ENCODE measurements at regions not wholly inside any gene's neighbourhood (a gene's known extent, or its start where the extent isn't known, plus 50 kb on each side); places are given as distances from the start of the nearest gene placed in this dataset.
"Not testable (repeated sequence)": the region's sequence is repeated elsewhere in the genome, so short reads cannot be mapped to it uniquely, and the experiment has no call there.

DNA sequence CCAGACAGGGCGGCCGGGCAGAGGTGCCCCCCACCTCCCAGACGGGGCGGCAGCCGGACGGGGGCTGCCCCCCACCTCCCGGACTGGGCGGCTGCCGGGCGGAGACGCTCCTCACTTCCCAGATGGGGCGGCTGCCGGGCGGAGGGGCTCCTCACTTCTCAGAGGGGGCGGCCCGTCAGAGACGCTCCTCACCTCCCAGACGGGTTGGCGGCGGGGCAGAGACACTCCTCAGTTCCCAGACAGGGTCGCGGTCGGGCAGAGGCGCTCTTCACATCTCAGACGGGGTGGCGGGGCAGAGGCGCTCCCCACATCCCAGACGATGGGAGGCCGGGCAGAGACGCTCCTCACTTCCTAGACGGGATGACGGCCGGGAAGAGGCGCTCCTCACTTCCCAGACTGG is 68.5 kb upstream of the GPC4 start:
- 100% methylated on average over 7 of the region's 34 CpGs for WGBS (ENCODE audit: insufficient coverage)
- H3K27ac Mint-ChIP-seq; H3K27ac ChIP-seq (ENCODE audit: low read depth in 1 of 2, low read length in 2 of 2); H3K9me3 ChIP-seq (replicated peaks in 1 of 2; ENCODE audit: control insufficient read depth in 1 of 2, insufficient read depth in 1 of 2, low read length in 2 of 2); DNase-seq; H3K36me3 Mint-ChIP-seq; H3K27me3 ChIP-seq (ENCODE audit: control insufficient read depth in 2 of 2, insufficient read depth in 2 of 2, low read length in 2 of 2); H3K4me3 ChIP-seq (replicated peaks in 1 of 3; ENCODE audit: low read depth in 2 of 3, low read length in 3 of 3); H3K36me3 ChIP-seq (replicated peaks in 1 of 2; ENCODE audit: control insufficient read depth in 1 of 2, insufficient read depth in 2 of 2, low read length in 2 of 2); H3K79me2 ChIP-seq (ENCODE audit: insufficient read depth, low read length); H3K27me3 Mint-ChIP-seq (ENCODE audit: low read depth in 3 of 3); H3K4me1 Mint-ChIP-seq; H3K4me1 ChIP-seq (ENCODE audit: control insufficient read depth in 1 of 2, insufficient read depth in 2 of 2, low read length in 2 of 2); H3K9ac ChIP-seq (ENCODE audit: insufficient read depth, low read length, poor library complexity, severe bottlenecking); H2AFZ ChIP-seq (ENCODE audit: insufficient read depth, low read depth, low read length, poor library complexity, severe bottlenecking); H3K4me2 ChIP-seq (replicated peaks; ENCODE audit: extremely low read depth, low read length, poor library complexity, severe bottlenecking); H4K20me1 ChIP-seq (ENCODE audit: insufficient read depth, low read length); H3K4me3 Mint-ChIP-seq; intact Hi-C loops (cut with micrococcal nuclease): not testable (repeated sequence)
- peaks cover 0 to 12% (median 6%) of the 10 kb centered on the region in 7 donors for H3K9me3 Mint-ChIP-seq

DNA sequence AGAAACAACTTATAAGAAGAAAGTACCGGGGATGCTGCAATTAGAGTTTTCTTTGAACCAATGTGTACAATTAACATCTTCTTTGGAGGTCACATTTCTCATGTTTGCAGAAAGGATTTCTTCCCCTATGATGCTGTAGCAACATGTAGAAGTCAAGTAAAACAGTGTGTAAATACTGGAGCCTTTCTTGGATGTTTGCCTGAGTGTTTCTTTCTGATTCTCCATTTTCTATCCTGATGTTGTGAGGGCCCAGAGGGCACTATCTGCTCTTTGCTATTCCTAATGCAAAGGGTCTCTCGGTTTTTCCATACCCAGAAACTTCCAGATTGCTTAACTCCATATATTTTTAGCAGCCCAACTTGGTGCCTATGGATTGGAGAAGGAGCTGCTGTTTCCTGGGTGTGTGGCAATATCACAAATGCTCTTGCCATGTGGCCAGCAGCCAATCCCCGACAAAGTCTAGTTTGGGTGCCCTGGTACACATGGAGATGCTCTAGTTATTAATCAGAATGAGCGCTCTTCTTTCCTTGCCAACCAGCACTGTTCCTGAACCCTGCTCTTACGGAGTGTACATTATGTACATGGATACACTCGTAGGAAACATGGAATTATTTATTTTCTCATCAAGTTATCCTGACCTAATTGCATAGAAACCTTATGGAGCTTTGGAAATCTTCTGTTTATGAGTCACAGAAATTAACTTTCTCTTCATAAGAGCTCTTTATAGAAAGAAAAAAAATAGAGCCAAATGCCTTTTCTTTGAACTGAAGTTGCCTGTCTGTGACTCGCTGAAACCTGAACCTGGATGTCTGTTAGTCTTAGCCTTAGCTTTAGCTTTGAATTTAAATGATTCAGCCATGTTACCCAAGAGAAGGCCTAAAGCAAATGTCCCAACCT is 67.0 kb upstream of the GPC4 start:
- H3K4me1 Mint-ChIP-seq: no peaks in the 10 kb centered on the region
- Histone ChIP-seq H3K4me1 (ENCODE audit: control insufficient read depth in 1 of 2, insufficient read depth in 2 of 2, low read length in 2 of 2) (no peaks in the 10 kb centered on the region), H3K27ac (ENCODE audit: low read depth in 1 of 2, low read length in 2 of 2) (no peak overlapping the region), H3K9ac (ENCODE audit: insufficient read depth, low read length, poor library complexity, severe bottlenecking) (no peak overlapping the region), H3K36me3 (replicated peaks in 1 of 2; ENCODE audit: control insufficient read depth in 1 of 2, insufficient read depth in 2 of 2, low read length in 2 of 2) (no peaks in the 10 kb centered on the region), H3K79me2 (ENCODE audit: insufficient read depth, low read length) (no peaks in the 10 kb centered on the region), H3K9me3 (replicated peaks in 1 of 2; ENCODE audit: control insufficient read depth in 1 of 2, insufficient read depth in 1 of 2, low read length in 2 of 2) (no peaks in the 10 kb centered on the region), H3K27me3 (ENCODE audit: control insufficient read depth in 2 of 2, insufficient read depth in 2 of 2, low read length in 2 of 2) (no peaks in the 10 kb centered on the region), H2AFZ (ENCODE audit: insufficient read depth, low read depth, low read length, poor library complexity, severe bottlenecking) (no peak overlapping the region), H3K4me3 (replicated peaks in 1 of 3; ENCODE audit: low read depth in 2 of 3, low read length in 3 of 3) (no peak overlapping the region), H3K4me2 (replicated peaks; ENCODE audit: extremely low read depth, low read length, poor library complexity, severe bottlenecking) (no peak overlapping the region), H4K20me1 (ENCODE audit: insufficient read depth, low read length) (no peaks in the 10 kb centered on the region)
- no peak for DNase-seq
- no peak overlapping the region for H3K27ac Mint-ChIP-seq
- no CpG with 5 or more reads among the region's 7 CpGs for whole genome bisulfite sequencing (ENCODE audit: insufficient coverage)
- H3K27me3 Mint-ChIP-seq (ENCODE audit: low read depth in 3 of 3): peaks cover 1 to 4% (median 2%) of the 10 kb centered on the region in 3 donors
- intact Hi-C loops (cut with micrococcal nuclease): no loop called here
- H3K4me3 Mint-ChIP-seq: no peak overlapping the region
- H3K36me3 Mint-ChIP-seq: no peaks in the 10 kb centered on the region
- peaks cover 0 to 12% (median 5%) of the 10 kb centered on the region in 7 donors for H3K9me3 Mint-ChIP-seq
- TF ChIP-seq, protein P1, sequence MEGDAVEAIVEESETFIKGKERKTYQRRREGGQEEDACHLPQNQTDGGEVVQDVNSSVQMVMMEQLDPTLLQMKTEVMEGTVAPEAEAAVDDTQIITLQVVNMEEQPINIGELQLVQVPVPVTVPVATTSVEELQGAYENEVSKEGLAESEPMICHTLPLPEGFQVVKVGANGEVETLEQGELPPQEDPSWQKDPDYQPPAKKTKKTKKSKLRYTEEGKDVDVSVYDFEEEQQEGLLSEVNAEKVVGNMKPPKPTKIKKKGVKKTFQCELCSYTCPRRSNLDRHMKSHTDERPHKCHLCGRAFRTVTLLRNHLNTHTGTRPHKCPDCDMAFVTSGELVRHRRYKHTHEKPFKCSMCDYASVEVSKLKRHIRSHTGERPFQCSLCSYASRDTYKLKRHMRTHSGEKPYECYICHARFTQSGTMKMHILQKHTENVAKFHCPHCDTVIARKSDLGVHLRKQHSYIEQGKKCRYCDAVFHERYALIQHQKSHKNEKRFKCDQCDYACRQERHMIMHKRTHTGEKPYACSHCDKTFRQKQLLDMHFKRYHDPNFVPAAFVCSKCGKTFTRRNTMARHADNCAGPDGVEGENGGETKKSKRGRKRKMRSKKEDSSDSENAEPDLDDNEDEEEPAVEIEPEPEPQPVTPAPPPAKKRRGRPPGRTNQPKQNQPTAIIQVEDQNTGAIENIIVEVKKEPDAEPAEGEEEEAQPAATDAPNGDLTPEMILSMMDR (IDR thresholded peaks at IDR 0.05): no peak

Measured in CD14-positive monocyte (primary cell).